GM12891 (cell line): ENCODE measurements at regions not wholly inside any gene's neighbourhood (a gene's known extent, or its start where the extent isn't known, plus 50 kb on each side); places are given as distances from the start of the nearest gene placed in this dataset.
A peak's percentile ranks its signal among the peaks of the same experiment; 100 is the strongest.

Experiments used
- DNase-seq: peaks from one replicate; pipeline ENCODE4 v3.0.0; 2011; ENCODE audit warnings: low spot score; ENCODE audit not compliant: insufficient read length
- FAIRE-seq: peaks from 2 replicates; lab custom pipeline; 2011; peaks lifted over from hg19 to GRCh38; lab: Jason Lieb, UNC
- PAX5 ChIP-seq: IDR thresholded peaks from 2 replicates; pipeline ENCODE4 v1.6.1; 2011; ENCODE audit warnings: low read length, moderate library complexity, mild to moderate bottlenecking; ENCODE audit not compliant: insufficient read depth, severe bottlenecking
- POLR2A ChIP-seq: IDR thresholded peaks from 2 replicates; pipeline ENCODE4 v1.6.1; 2011; ENCODE audit warnings: low read depth, low read length, control low read depth
- POLR2AphosphoS5 ChIP-seq: IDR thresholded peaks from 2 replicates; pipeline ENCODE4 v1.6.1; 2011; ENCODE audit warnings: low read depth, low read length, control low read depth
- POU2F2 ChIP-seq: IDR thresholded peaks from 2 replicates; pipeline ENCODE4 v1.6.1; 2011; ENCODE audit warnings: low read depth, mild to moderate bottlenecking, control low read depth, low read length, moderate library complexity
- SPI1 ChIP-seq: IDR thresholded peaks from 2 replicates; pipeline ENCODE4 v1.6.1; 2011; ENCODE audit warnings: low read depth, low read length, control low read depth
- TAF1 ChIP-seq: IDR thresholded peaks from 2 replicates; pipeline ENCODE4 v1.6.1; 2011; ENCODE audit warnings: low read depth, low read length, control low read depth

DNA sequence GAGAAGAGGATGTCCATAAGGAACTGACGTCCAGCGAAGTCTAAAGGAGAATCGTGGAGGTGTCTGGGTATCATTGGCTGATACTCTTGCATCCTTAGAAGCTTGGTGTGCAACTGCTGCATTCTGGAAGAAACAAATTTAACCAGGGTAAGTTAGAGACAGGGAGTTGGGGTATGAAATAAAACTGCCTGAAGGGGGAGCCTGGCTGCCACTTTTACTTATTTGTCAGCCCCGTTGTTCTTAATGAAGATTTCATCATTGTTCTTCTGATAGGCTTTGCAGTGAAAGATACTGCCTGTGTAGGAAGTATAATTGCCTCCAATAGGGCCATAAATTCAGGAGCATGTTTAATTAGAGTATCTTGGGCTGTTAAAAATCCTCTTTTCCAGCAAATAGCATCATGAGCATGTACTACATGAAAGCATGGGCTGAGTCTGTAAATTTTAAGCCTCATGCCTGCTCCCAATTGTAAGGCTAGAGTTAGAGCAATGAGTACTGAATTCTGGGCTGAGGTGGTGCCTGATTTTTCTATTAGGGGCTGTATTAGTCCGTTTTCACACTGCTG lies 1264.5 kb upstream of the ACO1 start:
- DNase-seq, result no peak
- FAIRE-seq, result no peak

DNA sequence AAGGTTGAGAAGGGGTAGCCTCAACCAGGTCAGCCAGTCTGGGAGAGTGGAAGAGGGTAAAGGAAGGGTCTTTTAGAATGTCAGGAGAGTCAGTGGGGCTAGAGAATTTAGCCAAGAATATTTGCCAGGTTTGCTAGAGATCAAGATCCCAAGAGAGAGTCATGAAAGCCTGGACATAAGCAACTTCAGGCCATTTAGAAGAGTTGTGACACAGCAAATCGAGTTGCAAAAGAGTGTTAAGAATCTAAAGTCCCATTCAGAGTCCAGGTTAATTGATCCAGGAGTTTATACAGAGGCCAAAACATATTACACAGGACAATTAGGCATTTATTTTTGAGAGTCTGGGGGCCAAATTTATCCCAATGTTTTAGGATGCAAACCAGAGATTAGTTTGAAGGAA lies 1260.1 kb upstream of the ACO1 start:
- no peak for FAIRE-seq

More for the DNA sequence above, 1264.5 kb upstream of the ACO1 start:
- no peak for TF ChIP-seq SPI1
- no peak for TF ChIP-seq POLR2AphosphoS5
- TF ChIP-seq POLR2A, result no peak
- TF ChIP-seq PAX5, result no peak
- TF ChIP-seq POU2F2, result no peak
- no peak for TF ChIP-seq TAF1

DNA sequence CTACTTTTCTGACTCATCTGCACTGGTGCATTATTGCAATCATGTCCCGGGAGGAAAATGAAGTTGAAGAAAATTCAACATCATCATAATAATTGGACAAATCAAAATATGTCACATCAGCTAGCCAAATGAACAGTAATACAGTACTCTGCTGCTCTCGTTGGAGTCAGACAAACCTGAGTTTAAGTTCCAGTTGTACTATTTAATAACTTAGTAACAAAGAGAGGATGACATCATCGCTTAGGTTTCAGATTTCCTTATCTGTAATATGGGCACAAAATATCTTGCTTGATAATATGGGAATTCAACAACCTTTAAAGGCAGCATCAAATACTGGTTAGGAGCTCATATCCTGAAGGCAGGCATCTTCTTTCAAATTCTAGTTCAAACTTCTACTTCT lies 1248.9 kb upstream of the ACO1 start:
- TF ChIP-seq POLR2AphosphoS5 (no peak), TAF1 (no peak), POLR2A (no peak)
- DNase-seq (no peak), FAIRE-seq (no peak)

More for the DNA sequence above, 1260.1 kb upstream of the ACO1 start:
- no peak for DNase-seq
- TF ChIP-seq SPI1 (no peak), TAF1 (no peak), POLR2A (no peak), POLR2AphosphoS5 (no peak), PAX5 (no peak), POU2F2 (no peak)

DNA sequence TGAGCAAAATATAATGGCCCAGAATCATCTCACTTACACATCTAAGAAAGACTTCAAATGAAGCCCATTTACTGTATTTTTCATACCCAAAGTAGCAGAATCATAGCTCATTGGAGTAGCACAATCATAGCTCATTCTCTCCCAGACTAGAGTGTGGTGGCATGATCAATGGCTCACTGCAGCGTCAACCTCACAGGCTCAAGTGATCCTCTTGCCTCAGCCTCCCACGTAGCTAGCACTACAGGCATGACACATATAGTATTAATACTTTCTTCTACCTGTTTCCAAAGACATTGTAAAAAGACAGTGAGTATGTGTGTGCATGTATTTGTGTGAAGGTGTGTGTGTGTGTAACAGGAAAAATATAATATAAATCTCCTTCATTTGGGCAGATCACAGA lies 1247.9 kb upstream of the ACO1 start:
- TF ChIP-seq POLR2A, result no peak
- TF ChIP-seq POU2F2, result no peak
- no peak for TF ChIP-seq TAF1
- no peak for TF ChIP-seq SPI1
- TF ChIP-seq PAX5, result no peak
- no peak for TF ChIP-seq POLR2AphosphoS5
- DNase-seq, result no peak
- no peak for FAIRE-seq

DNA sequence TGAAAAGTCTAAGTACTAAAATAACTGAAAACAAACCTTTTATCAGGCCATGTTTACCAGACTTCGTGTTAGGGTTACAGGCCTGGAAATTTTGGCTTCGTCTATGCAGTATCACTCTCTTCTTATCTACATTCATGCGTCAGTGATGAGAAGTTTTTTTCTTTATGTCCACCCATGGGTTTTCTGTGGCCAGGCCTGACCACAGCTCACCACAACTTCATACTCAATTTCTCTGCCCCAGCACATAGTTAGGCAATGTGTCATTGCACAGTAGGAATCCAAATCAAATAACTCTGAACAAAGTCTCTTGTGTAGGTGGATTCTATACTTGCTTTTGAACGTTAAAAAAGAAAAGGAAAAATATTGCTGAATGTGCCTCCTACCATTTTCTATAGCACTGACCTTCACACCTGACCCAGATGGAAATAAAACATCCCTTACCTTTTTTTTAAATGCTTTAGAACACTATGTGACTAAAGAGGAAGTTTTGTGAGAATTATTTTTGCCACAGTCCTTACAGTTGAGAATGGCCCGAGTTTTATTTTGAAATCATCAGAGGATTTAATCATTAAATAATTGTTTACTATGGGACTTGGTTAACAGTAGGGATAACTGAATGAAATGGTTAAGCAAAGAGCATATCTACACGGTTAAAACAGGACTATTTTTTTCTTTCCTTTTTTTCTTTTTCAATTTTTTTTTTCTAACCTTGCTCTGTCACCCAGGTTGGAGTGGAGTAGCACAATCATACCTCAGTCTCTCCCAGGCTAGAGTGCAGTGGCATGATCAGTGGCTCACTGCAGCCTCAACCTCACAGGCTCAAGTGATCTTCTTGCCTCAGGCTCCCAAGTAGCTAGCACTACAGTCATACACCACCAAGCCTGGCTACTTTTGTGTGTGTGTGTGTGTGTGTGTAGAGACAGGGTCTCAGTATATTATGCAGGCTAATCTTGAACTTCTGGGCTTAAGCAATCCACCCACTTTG lies 1247.0 kb upstream of the ACO1 start:
- FAIRE-seq (no peak), DNase-seq (no peak)
- TF ChIP-seq POU2F2 (no peak), POLR2AphosphoS5 (no peak), SPI1 (no peak), TAF1 (no peak), POLR2A (no peak), PAX5 (no peak)

DNA sequence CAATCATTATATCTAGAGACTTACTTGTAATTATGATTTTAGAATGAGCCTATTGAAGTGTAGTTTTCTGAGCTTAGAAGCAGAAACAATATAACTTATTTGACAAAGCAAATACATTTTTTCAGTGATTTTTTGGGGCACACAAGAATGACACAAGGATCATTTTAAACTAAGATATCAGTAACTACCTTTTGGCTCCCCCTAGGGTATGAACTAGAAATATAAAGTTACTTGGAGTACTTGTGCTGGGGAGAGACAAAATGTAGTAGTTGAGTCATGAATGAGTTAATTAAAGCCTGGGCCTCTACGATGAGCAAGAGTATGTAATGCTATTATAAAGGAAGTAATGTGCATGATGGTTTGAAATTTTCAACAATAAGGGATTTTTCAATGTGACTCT lies 1244.1 kb upstream of the ACO1 start:
- TF ChIP-seq POU2F2, result no peak
- no peak for TF ChIP-seq SPI1
- TF ChIP-seq POLR2A, result no peak
- no peak for TF ChIP-seq PAX5
- no peak for TF ChIP-seq POLR2AphosphoS5
- no peak for TF ChIP-seq TAF1
- DNase-seq (no peak), FAIRE-seq (peak; percentile 67)

DNA sequence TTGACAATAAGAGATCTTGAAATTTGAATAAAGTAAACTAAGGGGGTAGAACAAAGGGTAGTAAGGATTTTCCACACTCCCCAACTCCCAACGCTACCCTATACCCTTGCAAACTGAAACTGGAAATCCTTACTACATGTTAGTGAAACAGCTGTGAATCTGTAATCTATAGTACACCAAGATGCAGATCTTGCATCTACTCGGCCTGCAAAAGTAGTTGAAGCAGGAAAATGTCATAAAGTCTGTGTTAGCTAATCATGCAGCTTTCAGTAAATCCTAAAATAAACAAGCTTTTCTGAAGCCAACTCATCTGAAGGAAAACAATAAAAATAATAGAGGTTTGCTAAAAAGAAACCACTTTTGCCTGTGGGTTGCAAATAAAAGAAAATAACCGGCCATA lies 1242.0 kb upstream of the ACO1 start:
- TF ChIP-seq SPI1 (no peak), TAF1 (no peak), POU2F2 (no peak), POLR2A (no peak), POLR2AphosphoS5 (no peak), PAX5 (no peak)
- DNase-seq, result no peak
- no peak for FAIRE-seq

DNA sequence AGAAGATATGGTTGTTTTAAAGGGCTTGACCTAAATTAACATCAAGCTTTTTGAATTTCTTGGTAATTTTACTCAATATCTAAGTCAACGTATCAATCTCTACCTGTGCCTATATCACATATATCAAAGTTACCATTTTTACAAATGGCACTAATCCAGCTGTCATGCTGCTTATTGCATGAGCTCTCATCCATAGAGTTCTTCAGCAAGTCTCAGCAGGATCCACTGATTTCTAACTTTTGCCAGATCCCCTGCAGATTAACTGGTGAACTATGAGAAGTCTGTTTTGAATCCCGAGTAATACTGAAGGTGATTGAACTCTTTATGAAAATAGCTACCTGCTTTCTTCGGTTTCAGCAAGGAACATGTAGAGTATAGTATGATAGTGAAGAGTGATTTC lies 1239.8 kb upstream of the ACO1 start:
- DNase-seq, result no peak
- TF ChIP-seq SPI1 (no peak), TAF1 (no peak)
- no peak for FAIRE-seq

DNA sequence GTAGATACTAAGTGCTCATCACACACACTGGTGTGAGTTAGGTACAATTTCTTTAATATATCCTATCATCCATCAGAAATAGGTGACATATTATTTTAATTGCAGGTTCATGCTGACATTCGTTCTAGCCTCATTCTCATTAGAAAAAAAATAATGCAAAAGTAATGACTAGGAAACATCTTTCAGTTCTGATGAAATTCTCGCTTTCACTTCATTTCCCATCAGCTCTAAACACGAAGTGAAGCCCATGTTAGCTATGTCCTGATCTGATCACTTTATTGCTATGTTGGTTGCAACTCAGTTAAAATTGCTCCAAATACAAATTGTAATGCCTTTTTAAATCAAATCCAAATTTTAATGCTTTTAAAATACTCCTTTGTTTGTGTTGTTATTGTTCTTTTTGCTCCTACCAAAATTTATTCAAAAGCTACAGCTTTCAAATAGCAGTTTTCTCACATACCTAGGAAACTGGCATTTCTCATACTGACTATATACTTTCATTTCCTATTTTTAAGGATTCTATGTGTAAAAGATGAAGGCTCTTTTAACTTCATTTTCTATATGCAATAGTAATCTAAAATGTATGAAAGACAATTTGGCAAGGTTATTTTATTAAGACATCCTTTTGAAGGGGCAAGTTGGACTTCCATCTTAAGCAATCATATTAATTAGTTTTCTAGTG lies 1237.8 kb upstream of the ACO1 start:
- FAIRE-seq (no peak), DNase-seq (no peak)
- no peak for TF ChIP-seq POU2F2
- peak; percentile 55; the same call in 1 of the 2 replicates for TF ChIP-seq SPI1

DNA sequence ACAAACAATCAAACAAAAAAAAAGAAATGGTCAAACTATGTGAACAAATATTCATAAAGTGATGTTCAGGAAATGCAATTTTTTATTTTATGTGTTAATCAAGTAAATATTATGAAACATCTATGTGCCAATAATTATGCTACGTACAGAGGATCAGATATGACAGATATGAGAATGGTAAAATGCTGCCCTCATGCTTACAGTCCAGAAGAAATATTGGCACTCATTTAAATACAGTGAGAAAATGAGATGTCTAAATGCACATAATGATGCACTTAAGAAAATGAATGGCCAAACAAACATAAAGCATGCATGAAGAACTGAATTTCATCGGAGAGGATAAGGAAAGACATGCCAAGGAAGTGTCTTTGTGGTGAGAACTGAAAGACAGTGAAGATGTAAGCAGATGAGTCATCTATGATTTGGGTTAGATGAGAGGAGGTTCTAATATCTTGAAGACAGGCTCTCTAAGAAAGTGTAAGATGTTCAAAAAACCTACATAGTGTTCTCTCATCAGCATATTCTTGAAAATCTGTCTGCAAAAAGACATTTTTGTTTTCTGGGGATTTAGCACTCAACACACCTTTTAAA lies 1231.1 kb upstream of the ACO1 start:
- DNase-seq (no peak), FAIRE-seq (peak; percentile 23)
- TF ChIP-seq TAF1 (no peak), SPI1 (peak; percentile 30; the same call in 1 of the 2 replicates)
